D341Med (cell line): ENCODE measurements at regions not wholly inside any gene's neighbourhood (a gene's known extent, or its start where the extent isn't known, plus 50 kb on each side); places are given as distances from the start of the nearest gene placed in this dataset.
"Not testable (repeated sequence)": the region's sequence is repeated elsewhere in the genome, so short reads cannot be mapped to it uniquely, and the experiment has no call there.

Experiments used
- DNase-seq: peaks from one replicate; pipeline ENCODE4 v3.0.0; 2012; ENCODE audit warnings: low spot score

DNA sequence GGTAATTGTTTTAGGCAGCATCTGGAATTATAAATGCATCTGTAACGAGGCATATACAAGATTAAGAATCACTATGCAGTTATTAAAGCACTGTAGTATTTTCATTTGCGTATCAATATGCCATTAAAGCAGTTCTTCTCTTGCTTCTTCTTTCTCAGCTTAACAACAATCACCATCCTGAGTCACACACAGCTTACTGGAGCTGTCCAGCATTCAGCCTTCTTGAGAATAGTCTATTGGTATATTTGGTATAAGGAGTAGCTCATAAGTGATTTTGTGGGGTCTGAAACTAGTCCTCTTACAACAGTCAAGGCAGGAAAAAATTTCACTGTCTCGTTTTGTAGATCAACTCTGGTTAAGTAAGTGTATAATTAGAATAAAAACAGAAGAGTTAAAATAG, 523.0 kb upstream of the FOXG1 start:
- no peak for DNase-seq

DNA sequence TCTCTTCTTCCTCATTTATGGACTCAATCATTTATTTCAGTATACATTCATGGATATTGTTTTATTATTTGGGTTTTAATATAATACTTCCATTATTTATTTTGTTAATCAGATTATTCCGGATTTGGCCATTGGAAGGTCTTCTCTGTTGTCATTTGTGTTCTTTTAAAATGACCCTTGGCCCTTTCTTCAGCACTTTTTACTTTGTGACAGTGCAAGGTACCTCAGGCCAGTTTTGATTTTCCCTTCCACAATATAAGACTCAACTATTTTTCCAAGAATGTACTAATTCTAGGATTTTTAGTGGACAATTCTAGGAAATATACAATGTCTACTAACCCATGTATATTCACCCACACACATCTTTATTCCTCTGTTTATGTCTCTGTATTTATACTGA, 521.4 kb upstream of the FOXG1 start:
- no peak for DNase-seq

- no peak for DNase-seq
Observed at GRCh38 chr14:28247491-28247890, 519.1 kb upstream of the FOXG1 start.

DNA sequence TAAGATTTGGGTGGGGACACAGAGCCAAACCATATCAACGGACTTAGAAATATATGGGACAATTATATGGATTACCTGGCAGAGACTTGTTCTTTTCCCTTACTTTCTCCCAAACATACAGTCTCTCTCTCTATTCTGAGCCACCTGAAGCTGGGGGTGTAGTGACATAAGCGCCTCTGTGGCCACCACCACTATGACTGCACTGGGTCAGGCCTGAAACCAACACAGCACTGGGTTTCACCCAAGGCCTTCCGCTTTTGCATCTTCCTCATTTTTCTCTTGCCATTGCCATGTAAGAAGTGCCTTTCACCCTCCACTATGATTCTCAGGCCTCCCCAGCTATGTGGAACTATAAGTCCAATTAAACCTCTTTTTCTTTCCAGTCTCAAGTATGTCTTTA, 514.5 kb upstream of the FOXG1 start:
- DNase-seq = not testable (repeated sequence)

- no peak for DNase-seq
Observed at GRCh38 chr14:28254768-28255167, 511.8 kb upstream of the FOXG1 start.

DNA sequence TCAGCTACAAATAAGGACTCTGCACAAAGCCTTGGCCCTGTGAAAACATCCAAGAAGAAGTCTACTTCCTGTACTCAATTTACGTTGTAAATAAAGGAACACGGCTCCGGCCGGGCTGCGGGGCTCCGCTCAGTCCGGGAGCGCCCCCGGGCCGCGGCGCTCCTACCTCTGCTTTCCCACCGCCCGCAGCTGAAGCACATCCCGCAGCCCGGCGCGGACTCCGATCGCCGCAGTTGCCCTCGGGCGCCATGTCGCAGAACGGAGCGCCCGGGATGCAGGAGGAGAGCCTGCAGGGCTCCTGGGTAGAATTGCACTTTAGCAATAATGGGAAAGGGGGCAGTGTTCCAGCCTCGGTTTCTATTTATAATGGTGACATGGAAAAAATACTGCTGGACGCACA, 502.3 kb upstream of the FOXG1 start:
- DNase-seq = no peak

- DNase-seq = no peak
Observed at GRCh38 chr14:28272270-28272669, 494.3 kb upstream of the FOXG1 start.

- no peak for DNase-seq
Observed at GRCh38 chr14:28280530-28280929, 486.1 kb upstream of the FOXG1 start.

- DNase-seq = no peak
Observed at GRCh38 chr14:28280997-28281598, 485.5 kb upstream of the FOXG1 start.

DNA sequence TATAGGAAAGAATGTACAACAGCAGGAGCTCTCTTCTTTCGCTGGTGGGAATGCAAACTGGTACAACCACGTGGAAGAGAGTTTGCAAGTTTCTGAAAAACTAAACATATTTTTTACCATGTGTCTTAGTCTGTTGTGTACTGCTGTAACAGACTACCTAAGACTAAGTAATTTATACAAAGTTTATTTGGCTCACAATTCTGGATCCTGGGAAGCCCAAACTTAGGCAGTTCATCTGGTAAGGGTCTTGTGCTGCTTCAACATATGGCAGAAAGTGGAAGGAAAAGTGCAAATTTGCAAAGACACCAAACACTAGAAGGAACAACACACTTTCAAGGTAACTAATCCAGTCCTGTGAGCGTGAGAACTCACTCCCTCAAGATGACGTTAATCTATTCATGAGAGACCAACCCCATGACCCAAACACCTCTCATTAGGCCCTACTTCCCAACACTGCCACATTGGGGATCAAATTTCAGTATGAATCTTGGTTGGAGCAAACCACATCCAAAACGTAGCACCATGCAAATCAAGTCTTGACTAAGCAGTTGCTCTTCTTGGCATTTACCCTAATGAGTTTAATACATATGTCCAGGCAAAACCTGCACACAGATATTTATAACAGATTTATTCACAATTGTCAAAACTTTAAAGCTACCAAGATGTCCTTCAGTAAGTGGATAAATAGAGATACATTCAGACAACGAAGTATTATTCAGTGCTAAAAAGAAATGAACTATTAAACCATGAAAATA, 481.9 kb upstream of the FOXG1 start:
- DNase-seq = no peak

GRCh38 chr14:28294834-28295440, 471.6 kb upstream of the FOXG1 start:
- DNase-seq = peak; percentile 36

DNA sequence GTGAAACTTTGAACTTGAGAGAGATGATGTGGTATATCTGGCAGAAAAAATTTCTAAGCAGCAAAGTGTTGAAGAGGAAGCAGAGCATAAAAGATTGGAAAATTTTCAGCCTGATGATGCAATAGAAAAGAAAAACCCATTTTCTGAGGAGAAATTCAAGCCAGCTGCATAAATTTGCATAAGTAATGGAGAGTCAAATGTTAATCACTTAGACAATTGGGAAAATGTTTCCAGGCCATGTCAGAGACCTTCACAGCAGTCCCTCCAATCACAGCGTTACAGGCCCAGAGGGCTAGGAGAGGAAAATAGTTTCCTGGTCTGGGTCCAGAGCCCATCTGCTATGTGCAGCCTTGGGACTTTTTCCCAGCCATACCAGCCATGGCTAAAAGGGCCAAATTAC, 469.0 kb upstream of the FOXG1 start:
- no peak for DNase-seq

DNA sequence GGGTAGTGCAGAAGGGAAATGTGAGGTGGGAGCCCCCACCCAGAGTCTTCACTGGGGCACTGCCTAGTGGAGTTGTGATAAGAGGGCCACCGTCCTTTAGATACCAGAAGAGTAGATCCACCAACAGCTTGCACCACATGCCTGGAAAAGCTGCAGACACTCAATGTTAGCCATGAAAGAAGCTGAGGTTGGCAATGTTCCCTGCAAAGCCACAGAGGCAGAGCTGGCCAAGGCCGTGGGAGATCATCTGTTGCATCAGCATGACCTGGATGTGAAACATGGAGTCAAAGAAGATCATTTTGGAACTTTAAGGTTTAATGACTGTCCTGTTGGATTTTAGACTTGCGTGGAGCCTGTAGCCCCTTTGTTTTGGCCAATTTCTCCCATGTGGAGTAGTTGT, 468.4 kb upstream of the FOXG1 start:
- DNase-seq = no peak

DNA sequence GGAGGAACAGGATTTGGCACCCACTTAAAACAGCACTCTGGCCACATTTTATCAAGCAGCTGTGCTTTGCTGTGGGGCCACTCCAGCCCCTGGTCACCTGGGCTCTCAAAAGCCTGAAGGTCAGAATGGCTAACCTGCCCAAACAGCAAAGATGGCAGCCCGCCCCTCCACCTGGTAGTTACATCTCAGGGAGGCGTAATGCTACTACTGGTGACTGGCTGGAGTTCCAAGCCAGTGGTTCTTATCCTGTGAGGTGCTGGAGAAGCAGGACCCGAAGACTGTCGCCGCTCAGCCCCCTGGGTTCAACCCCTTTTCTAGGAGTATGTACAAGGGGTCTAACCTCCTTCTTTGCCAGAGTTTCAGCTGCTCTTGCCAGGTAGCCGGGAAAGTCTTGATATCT, 467.4 kb upstream of the FOXG1 start:
- no peak for DNase-seq

- DNase-seq = no peak
Observed at GRCh38 chr14:28300356-28300755, 466.2 kb upstream of the FOXG1 start.

DNA sequence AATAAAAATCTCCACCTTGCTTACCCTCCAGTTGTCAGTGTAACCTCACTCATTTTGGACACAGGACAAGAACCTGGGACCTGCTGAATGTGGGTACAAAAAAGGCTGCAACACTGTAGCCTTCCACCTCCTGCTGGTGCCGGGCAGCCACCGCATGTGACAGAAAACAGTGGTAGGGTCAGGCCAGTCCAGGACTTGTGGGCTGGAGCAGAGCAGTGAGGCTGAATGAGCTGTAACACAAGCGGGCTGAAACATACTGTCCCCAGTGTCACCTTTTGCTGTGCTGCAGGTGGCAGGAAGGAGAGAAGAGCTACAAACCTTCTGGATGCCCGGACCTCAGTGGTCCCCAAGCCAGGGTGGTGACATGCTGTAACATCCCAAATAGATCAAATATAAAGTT, 465.4 kb upstream of the FOXG1 start:
- DNase-seq = no peak

- DNase-seq = no peak
Observed at GRCh38 chr14:28303248-28303647, 463.3 kb upstream of the FOXG1 start.

DNA sequence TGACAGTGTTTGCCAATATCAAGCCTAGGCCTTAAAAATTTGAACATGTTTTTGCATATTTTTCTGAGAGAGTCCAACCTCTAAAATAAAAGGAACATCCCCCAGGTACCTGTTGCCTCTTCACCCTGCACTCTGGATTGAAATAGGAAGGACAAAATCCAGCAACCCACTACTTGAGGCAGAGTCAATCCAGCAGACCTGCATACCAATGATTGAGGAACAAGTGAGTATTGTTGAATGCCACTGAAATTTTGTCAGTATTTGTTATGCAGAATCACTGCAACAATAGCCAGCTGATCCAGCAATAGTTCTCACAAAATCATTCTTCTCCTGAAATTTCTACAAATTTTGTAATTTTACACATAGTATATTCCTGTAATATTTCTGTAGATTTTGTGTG, 460.6 kb upstream of the FOXG1 start:
- DNase-seq = no peak

- DNase-seq = no peak
Observed at GRCh38 chr14:28307506-28307905, 459.1 kb upstream of the FOXG1 start.

- no peak for DNase-seq
Observed at GRCh38 chr14:28308734-28309133, 457.9 kb upstream of the FOXG1 start.

DNA sequence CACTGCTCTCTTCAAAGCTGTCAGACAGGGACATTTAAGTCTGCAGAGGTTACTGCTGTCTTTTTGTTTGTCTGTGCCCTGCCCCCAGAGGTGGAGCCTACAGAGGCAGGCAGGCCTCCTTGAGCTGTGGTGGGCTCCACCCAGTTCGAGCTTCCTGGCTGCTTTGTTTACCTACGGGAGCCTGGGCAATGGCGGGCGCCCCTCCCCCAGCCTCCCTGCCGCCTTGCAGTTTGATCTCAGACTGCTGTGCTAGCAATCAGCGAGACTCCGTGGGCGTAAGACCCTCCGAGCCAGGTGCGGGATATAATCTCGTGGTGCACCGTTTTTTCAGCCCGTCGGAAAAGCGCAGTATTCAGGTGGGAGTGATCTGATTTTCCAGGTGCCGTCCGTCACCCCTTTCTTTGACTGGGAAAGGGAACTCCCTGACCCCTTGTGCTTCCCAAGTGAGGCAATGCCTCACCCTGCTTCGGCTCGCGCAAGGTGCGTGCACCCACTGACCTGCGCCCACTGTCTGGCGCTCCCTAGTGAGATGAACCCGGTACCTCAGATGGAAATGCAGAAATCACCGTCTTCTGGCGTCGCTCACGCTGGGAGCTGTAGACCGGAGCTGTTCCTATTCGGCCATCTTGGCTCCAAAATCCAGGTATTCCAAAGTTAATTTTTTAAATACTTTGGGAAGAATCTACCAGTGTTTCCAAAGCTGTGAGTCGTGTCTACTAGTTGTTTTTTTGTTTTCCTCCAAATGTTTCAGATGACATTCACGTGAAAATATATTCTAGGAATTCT, 448.5 kb upstream of the FOXG1 start:
- not testable (repeated sequence) for DNase-seq

DNA sequence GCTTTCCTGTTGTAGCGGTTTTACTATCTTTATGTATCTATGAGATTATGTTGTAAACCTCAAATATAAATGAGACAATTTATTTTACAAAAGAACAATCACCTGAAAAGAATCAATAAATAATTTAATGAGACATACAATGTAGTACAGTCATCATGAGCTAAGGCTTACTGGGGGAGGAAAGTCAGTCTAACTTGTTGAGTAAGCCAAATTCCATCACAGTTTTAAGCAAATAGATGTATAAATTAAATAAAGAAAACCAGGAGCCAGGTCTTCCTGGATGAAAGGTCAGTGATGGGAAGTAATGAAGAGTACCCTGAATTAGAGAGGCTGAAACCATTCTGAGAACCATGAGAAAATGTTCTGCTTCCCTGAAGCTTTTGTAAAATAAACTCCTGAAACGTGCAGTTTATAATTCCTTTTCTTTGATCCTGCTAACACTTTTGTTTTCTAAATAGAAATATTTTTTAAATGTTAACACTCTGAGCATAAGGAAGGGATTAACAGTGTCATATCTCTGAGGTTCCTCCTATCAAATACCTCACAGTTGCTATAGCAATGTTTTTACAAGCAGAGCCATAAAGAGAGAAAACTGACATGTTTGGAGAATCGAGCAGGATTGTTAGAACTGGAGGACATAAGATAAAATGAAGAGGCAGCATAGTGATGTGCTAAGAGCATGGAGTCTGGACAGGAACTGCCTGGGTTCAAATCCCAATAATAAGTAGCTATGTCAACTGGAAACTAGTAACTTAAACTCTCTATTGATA, 444.9 kb upstream of the FOXG1 start:
- DNase-seq = no peak
